ENCODE measurements at regions not wholly inside any gene's neighbourhood (a gene's known extent, or its start where the extent isn't known, plus 50 kb on each side); places are given as distances from the start of the nearest gene placed in this dataset.

- no peak overlapping the region for H4K5ac ChIP-seq (ENCODE audit: low read depth, low read length)
- DNase-seq: no peak
- H2AFZ ChIP-seq (replicated peaks; ENCODE audit: low read length, poor library complexity): no peak overlapping the region
- H2AK5ac ChIP-seq (ENCODE audit: low read depth, low read length): no peak overlapping the region
- H2BK20ac ChIP-seq (ENCODE audit: low read depth, low read length): no peak overlapping the region
- no peak overlapping the region for H2BK15ac ChIP-seq (ENCODE audit: low read depth, low read length)
- H3K14ac ChIP-seq (replicated peaks; ENCODE audit: low read depth, low read length): no peak overlapping the region
- BruUV-seq (replicated peaks): no TSS peak
- no peak overlapping the region for H3K23ac ChIP-seq (ENCODE audit: low read depth, low read length)
- no peaks in the 10 kb centered on the region for H3K36me3 ChIP-seq (ENCODE audit: control insufficient read depth, insufficient read depth, low read length)
- no peak overlapping the region for H3K4ac ChIP-seq (ENCODE audit: low read depth, low read length)
- intact Hi-C loops (cut with micrococcal nuclease) (no loop called here), in situ Hi-C loops (cut with MboI; ENCODE audit: low sequenced_read_pairs) (no loop called here), dilution Hi-C loops (cut with HindIII; ENCODE audit: low sequenced_read_pairs, unreplicated experiment) (no loop called here)
- H3K4me3 ChIP-seq (ENCODE audit: insufficient read depth, low read depth, low read length): no peak overlapping the region
- peaks cover 26% of the 10 kb centered on the region for H3K27me3 ChIP-seq (ENCODE audit: control insufficient read depth, insufficient read depth, low read length)
- H3K56ac ChIP-seq (ENCODE audit: extremely low read depth, insufficient read depth, low read length): no peak overlapping the region
- H2BK5ac ChIP-seq (ENCODE audit: low read depth, low read length, poor library complexity, severe bottlenecking): no peak overlapping the region
- H4K20me1 ChIP-seq (ENCODE audit: insufficient read depth, low read length): no peaks in the 10 kb centered on the region
- no peak overlapping the region for H3K18ac ChIP-seq (ENCODE audit: low read depth, low read length)
- no peak overlapping the region for H3K4me2 ChIP-seq (ENCODE audit: low read depth, low read length)
- H2BK120ac ChIP-seq (ENCODE audit: low read depth, low read length): no peak overlapping the region
- no peak overlapping the region for H2AK9ac ChIP-seq (replicated peaks; ENCODE audit: low read depth, low read length, poor library complexity)
- H3K79me1 ChIP-seq (ENCODE audit: low read depth in 1 of 2, low read length in 2 of 2): no peaks in the 10 kb centered on the region
- 0 out of 2 replicates have a peak, but pooled peaks cover 2% of the 10 kb centered on the region for H3K9me3 ChIP-seq (ENCODE audit: control insufficient read depth, insufficient read depth, low read length)
- CTCF ChIA-PET: interaction anchor here (0.6 kb wide), 1 partner anchor 138 kb away, joined by 3 read pairs; no protein-coding TSS in a partner anchor
- POLR2A ChIA-PET (ENCODE audit: unreplicated experiment): no interaction called here
- H4K91ac ChIP-seq (ENCODE audit: insufficient read depth, low read depth, low read length): no peak overlapping the region
- TF ChIP-seq POLR2A (IDR thresholded peaks at IDR 0.05; ENCODE audit: low read depth, low read length) (no peak), RAD21 (IDR thresholded peaks at IDR 0.05; ENCODE audit: low read length) (no peak), CTCF (conservative IDR thresholded peaks at IDR 0.05; ENCODE audit: low read depth, low read length) (no peak), CHD1 (IDR thresholded peaks at IDR 0.05; ENCODE audit: low read depth, low read length) (no peak), FOS (IDR thresholded peaks at IDR 0.05; ENCODE audit: low read depth, low read length) (no peak), RFX5 (IDR thresholded peaks at IDR 0.05; ENCODE audit: low read depth, low read length) (no peak), SMC3 (IDR thresholded peaks at IDR 0.05; ENCODE audit: low read depth, low read length) (no peak), MAFK (IDR thresholded peaks at IDR 0.05; ENCODE audit: low read depth, low read length) (no peak)
- H4K8ac ChIP-seq (ENCODE audit: low read depth in 2 of 2, low read length in 2 of 2): no peak overlapping the region
- no peak overlapping the region for H3K9ac ChIP-seq (ENCODE audit: low read depth, low read length)
- no peak overlapping the region for H3K27ac ChIP-seq (ENCODE audit: insufficient read depth, low read length)
- no peak for ATAC-seq (ENCODE audit: low read depth)
- 53% methylated on average over 2 of the region's 5 CpGs; no CpG with 5 or more reads in 1 of the 2 experiments for WGBS, 2 experiments (ENCODE audit: extremely low coverage in 2 of 2, insufficient read length in 1 of 2)
- H3K9me1 ChIP-seq (ENCODE audit: insufficient read depth, low read length): no peaks in the 10 kb centered on the region
- H3K4me1 ChIP-seq (ENCODE audit: control insufficient read depth, insufficient read depth, low read length): no peaks in the 10 kb centered on the region
Observed at GRCh38 chr10:11661441-11661840, 50.0 kb upstream of the USP6NL start.
